ENCODE measurements at regions not wholly inside any gene's neighbourhood (a gene's known extent, or its start where the extent isn't known, plus 50 kb on each side); places are given as distances from the start of the nearest gene placed in this dataset.

DNA sequence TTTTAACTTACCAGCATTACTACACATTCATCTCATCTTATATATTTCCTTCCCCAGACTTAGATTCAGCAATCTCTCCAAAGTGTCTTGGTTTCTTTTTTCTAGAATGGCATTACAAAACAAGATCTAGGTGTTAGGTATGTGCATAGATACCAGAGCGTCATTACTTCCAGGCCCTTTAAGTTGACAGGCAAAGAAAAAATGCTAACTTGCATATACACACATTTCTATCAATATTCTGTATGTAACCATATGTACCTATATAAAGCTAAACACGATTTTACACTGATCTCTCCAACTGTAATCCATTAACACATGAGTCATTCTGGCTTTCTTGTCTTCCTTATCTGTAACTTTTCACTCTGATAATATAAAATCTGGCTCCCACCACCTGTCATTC is 503.8 kb upstream of the NRXN1 start:
- DNase-seq (ENCODE audit: low read depth in 2 of 2) = no peak

DNA sequence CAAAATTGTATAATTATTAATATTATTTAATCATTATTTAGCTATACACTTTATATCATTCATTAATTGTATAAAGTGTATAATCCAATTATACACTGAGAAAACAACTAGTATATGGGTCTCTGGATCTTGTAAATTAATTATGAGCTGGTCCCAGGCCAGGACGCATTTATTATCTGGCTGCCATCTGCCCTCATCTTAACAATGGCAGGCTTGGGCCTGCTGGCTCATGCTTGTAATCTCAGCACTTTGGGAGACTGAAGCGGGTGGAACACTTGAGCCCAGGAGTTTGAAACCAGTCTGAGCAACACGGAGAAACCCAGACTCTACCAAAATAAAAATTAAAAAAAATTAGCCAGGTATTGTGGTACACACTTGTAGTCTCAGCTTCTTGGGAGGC is 502.2 kb upstream of the NRXN1 start:
- no peak for DNase-seq (ENCODE audit: low read depth in 2 of 2)

DNA sequence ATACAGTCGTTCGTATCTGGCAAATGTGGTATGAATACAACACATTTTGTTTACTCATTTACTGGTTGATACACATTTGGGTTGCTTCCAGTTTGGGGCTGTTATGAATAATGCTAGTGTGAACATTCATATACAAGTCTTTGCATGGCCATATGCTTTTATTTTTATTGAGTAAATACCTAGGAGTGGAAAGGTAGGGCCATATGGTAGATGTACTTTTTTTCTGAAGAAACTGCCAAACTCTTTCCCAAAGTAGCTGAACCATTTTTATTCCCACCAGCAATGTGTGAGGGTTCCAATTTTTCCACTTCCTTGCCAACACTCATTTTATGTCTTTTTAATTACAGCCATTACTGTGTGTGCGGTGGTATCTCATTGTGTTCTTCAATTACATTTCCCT is 496.2 kb upstream of the NRXN1 start:
- DNase-seq (ENCODE audit: low read depth in 2 of 2) = no peak

DNA sequence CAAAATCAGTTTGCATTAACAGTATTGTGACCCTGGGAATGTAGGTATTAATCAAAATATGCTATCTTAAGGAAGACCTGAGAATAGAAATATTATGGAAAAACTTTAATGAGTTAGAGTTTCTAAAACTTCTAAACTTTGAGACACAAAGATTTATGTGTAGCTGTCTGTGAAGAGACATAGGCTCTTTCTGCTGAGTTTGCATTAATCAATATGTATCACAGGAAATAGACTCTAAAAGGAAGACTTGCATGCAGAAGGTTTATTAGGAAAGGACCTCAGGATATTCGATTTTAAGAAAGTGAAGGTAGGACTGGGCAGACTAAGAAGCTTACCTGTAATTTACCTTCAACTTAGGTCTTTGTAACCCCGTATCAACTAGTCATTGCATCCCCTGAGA is 494.8 kb upstream of the NRXN1 start:
- no peak for DNase-seq (ENCODE audit: low read depth in 2 of 2)

DNA sequence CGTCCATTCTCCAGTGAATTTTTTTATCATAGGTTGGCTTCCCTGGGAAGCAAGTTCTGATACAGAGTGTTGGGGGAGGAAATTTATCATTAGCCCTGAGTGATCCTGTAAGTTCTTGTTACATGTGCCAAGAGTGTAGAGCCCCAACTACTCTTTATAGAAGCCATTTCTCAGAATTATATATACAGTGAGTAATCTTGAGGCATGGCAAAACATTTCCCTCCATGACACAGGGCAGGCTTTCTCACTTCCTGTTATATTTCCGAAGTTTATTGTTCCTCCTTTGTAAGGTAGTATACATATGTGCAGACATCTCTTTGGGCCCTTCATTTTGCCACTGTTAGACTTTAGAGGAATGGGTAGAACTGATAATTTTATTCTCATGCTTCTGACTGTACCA is 484.7 kb upstream of the NRXN1 start:
- DNase-seq (ENCODE audit: low read depth in 2 of 2) = peak in 1 of 2 donors; percentile 46

DNA sequence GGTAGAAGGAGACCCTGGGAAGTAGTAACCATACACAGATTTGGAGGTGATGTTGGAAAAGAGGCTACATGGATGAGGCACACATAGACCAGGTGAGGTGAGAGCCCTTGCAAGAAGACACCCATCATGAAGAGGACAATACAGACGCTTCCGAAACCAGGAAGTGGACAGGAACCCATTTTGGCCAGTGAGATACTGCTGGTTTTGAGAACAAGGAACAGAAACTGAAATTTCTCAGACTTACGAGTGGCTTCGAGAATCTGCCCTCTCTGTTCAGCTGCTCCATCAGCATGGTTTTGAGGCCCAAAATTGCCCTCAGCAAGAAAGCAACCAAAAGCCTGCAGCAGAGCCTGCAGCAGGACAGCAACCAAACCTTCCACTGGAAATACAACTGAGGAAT is 479.1 kb upstream of the NRXN1 start:
- DNase-seq (ENCODE audit: low read depth in 2 of 2) = no peak

DNA sequence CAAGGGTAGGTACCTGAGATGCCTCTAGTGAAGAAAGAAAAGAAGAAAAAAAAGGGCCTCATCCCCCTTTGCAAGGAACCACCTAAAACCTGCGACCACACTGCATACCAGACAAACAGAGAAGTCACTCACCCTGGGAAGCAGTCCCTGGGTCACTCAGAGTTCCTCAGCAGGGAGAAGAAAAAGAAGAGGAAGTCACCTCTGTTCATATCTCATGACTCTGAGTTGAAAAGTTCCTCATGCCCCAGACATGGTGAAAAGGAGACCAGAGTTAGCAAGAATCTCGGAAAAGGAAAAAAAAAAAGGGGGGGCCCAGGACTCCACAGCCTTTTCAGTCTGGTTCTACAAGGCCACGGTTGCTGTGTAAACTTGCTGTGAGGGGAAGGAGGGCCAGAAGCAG is 478.4 kb upstream of the NRXN1 start:
- DNase-seq (ENCODE audit: low read depth in 2 of 2) = no peak

DNA sequence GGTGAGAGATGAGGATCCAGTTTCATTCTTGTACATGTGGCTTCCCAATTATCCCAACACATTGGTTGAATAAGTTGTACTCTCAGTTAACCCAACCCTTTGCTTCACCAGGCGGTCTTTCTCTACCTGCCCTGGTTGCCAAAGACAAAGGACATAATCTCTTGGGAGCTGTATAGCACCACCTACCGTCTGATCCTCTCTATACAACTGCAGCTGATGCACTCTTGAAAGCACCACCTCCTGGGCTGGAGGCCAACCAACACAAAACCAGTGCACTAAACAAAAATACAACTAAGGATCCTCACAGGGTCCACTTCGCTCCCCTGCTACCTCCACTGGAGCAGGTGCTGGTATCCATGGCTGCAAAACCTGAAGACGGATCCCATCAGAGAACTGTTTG is 473.6 kb upstream of the NRXN1 start:
- DNase-seq (ENCODE audit: low read depth in 2 of 2) = no peak

DNA sequence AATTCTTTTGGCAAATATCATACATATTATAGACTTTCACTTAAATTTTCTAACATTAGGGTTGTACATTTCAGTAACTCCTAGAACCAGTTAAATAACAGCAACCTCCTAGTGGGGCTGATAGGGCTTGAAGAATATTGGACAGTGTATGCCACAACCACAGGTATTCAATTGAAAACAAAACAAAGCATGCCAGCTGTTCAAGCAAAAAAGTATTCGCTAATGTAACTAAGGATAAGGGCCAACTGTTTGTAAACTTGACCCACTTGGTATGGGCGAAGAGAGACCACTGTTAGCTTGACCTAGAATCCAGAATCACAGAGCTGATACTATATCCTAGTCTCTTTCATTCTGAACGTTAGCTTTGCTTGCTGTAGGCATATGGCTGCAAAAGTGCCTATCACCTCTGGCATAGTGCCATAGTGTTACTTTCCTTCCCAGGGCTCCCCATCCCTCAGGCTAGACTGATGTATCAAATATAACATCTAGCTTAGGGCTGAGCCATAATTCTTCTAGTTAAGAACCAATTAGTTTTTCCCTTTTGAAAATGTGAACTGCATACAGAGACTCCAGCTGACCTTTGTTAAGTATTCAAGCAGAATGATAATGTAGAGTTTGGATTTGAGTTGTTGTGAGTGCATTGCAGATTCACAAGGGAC is 458.8 kb upstream of the NRXN1 start:
- DNase-seq (ENCODE audit: low read depth in 2 of 2) = no peak

DNA sequence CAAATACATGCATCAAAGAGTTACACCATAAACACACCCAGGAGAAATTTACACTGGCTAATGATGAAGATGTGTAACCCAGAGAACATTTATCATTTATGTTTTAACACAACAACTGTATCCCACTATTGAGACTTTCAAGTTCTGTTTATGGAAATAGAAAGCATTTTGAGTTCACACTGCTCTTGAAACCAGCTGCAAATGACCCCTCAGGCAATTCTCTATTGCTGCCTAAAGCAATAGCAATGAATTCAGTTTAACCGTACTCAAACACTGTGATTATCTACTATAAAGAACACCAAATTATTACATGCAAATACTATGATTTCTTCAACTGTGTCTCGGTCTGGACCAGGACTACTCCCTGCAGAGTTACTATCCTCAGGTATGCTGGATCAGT is 452.7 kb upstream of the NRXN1 start:
- no peak for DNase-seq (ENCODE audit: low read depth in 2 of 2)

DNA sequence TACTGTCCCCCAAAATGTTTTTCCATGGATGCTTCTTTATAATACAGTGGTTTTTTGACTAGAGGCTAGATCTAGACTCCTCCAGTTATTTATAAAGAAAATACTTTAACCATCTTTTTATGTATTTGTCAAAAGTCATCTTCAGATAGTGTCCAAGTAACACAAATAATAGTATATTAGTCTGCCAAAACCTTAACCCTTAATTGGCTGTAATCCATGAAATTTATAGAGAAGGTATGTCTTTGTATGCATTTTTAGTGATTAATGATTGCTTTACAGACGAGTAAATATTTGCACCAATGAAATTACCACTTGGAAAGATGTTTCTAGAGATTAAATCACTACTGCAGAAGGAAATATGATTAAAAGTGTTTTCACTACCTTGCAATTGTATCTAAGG is 451.8 kb upstream of the NRXN1 start:
- no peak for DNase-seq (ENCODE audit: low read depth in 2 of 2)

DNA sequence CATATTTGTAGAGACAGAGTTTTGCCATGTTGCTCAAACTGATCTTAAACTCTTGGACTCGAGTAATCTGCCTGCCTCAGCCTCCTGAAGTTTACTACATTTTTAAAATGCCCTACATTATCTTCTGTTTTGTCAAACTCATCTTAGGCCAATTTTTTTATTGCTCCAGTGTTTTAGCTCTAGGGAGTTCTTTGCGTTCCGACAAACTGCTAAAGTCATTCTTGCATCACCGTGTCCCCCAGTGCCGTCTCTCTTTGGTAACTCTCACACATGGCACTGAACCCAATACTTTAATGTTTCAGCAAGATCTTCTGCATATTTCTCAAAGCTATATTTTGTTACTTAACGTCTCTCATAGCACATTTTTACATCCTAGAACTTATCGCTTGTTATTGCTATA is 440.9 kb upstream of the NRXN1 start:
- no peak for DNase-seq (ENCODE audit: low read depth in 2 of 2)

DNA sequence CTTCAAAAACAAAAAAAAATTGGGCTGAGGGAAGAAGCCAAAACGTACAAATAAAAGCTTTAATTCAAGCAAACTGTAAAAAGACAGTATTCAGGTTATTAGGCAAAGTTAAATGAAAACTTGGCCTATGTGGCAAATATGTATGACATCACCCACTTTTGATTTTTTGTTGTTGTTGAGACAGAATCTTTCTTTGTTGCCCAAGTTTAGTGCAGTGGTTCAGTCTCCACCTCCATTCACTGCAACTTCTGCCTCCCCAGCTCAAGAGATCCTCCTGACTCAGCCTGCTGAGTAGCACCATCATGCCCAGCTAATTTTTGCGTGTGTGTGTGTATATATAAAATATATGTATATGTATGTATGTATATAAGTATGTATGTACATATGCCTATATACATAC is 440.4 kb upstream of the NRXN1 start:
- DNase-seq (ENCODE audit: low read depth in 2 of 2) = no peak

DNA sequence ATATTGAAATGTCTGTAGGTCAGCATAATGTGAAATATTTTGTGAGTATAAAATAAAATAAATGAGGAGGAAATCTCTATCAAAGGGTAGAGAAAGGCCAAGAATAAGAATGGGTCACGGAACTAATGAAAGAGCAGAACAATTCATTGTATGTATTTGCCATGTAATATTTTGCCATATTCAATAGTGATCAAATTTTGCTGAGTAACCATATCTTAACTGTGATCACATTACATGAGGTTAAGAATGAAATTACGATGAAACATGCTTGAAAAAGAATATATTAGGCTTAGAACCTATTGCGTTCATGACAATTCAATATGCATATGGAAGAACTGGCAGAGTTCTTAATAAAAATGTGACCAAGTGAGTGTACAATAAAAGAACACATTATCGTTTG is 437.2 kb upstream of the NRXN1 start:
- no peak for DNase-seq (ENCODE audit: low read depth in 2 of 2)

DNA sequence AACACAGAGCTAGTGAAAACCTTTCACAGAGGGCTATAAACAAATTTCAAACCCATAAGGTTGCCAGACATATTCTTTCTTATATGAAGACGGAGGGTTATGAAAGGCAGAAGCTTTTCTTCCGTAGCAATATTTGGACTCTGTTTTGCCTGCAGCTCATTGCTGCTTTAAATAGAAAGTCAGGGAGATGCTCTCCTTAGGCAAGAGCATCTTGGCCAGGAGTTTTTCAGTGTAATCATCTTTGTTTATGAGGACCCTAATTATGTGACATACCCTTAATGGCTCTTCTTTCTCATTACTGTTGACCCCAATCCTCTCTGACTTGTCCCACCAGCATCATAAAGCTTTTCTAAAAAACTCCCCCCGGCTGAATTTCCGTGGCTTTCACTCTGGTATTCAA is 433.4 kb upstream of the NRXN1 start:
- no peak for DNase-seq (ENCODE audit: low read depth in 2 of 2)

DNA sequence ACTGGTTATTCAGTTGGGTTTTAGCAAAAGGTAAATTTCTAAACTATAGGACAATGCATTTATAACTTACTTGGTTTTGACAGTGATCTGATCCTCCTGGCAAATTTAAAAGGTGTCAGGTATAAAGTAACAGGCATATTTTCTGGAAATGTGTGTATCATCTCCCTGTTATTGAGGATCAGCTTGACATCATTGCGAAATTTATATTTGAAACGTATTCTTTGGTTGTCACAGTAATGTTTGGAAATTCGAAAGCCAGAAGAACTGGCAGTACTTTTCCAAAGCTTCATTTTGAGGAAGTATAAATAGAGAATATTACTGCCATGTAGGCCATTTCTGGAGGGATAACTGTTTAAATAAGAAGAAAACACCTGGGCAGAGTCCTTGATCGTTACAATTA is 422.2 kb upstream of the NRXN1 start:
- no peak for DNase-seq (ENCODE audit: low read depth in 2 of 2)

DNA sequence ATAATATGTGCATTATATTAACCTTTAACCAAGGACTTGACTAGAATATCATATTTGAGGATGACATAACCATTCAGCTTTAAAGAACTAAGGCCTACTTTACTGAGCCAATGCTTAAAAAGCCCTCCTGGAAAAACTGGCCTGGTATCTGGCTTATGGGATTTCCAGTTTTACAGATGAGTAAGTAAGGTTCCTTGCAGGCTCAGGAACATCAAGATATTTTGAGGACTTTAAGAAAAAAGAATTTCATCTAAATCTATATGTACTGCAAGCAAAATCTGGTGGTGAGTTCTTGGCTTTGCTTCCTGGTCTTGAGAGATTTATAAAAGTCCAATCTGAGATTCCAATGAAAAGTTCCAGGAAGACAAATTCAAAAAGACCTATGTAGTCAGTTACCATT is 417.0 kb upstream of the NRXN1 start:
- no peak for DNase-seq (ENCODE audit: low read depth in 2 of 2)

DNA sequence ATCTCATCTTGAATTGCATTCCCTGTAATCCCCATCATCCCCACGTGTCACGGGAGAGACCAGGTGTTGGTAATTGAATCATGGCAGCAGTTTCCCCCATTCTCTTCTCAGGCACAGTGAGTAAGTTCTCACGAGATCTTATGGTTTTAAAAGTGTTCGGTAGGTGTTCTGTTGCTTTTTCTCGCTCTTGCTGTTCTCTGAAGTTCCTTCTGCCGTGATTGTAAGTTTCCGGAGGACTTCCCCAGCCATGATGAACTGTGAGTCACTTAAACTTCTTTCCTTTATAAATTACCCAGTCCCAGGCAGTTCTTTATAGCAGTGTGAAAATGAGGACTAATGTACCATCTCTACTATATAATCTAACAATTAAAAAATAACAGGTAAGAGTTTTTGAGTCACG is 409.9 kb upstream of the NRXN1 start:
- DNase-seq (ENCODE audit: low read depth in 2 of 2) = peak in 1 of 2 donors; percentile 1

DNA sequence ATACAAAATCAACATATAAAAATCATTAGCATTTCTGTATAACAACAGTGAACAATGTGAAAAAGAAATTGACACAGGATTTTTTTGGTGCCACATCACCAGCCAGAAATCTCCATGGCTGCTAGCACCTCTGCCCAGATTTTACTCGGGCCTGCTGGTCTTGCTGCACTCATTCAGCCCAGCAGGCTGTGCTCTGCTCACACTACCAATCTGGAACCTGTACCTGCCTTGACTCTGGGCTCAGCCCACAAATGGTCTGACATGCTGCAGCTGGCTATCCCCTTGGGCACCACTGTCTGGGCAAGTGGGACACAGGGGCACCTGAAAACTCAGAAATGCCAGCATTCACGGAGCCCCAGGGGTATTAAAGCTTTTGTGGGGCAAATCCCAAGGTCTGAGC is 392.5 kb upstream of the NRXN1 start:
- DNase-seq (ENCODE audit: low read depth in 2 of 2) = no peak

DNA sequence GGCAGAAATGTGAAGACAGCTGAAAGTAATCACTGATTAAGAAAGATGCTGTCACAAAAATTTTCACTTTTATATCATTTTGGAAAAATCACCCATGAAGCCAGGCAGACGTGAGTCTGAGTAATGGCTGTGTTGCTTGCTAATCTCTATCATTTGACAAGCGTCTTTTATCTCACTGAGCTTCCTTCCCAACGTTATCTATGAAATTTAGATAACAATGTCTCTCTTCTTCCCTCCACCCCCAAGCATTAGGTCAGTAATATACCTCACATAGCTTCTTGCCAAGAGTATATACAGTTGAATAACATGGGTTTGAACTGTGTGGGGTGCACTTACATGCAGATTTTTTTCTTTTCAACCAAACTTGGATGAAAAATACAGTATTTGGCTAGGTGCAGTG is 388.6 kb upstream of the NRXN1 start:
- no peak for DNase-seq (ENCODE audit: low read depth in 2 of 2)

DNA sequence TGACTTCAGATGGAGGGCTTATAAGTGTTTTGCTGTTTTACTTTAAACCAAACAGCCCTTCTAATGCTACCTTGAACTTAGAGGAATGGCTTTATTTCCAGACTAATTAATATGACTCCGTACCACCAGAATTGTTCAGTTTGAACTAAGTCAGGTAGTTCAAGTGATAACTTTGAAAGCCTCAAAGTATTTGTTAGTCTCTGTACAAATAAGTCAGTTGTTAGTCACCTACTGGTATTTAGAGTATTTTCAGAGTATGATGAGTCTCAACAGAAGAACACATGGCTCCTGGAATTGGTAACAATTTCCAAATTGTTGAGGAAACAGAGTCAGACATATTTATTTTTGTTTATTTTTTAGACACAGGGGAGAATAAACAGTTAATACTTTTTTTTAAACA is 381.8 kb upstream of the NRXN1 start:
- no peak for DNase-seq (ENCODE audit: low read depth in 2 of 2)

DNA sequence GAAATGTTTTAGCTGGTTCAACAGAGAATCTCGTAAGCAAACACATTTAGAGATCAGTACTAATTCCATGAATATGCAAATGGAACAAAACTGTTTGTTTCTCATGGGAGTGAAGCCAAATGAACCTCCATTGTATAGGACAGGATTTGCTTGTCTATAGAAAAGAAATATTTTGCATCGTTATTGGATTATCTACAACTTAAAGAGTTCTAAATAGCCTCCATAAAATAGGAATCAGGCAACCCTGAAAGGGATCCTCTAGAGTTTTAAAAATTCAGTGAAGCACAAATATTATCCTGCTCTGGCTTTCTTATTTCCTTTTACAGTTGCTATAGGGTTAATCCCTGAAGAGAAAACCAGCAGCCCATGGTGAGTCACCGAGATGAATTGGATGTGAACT is 378.4 kb upstream of the NRXN1 start:
- DNase-seq (ENCODE audit: low read depth in 2 of 2) = no peak

DNA sequence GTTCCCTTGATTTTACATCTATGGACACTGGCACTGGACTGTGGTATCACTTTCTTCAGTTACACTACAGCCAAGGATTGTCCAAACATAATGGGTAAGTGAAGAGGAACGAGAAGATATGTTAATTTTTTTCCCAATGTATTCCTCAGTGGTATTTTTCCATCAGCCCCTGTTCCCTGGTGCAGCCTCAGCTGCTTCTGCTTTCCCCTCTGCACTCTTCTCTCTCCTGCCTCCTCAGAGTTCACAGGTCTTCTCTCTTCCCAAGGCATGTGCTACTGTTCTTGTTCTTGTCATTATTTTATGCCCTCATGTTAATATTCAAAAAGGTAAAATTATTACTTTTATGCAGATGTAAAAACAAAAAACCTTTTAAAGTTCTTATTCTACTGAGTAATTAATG is 378.0 kb upstream of the NRXN1 start:
- DNase-seq (ENCODE audit: low read depth in 2 of 2) = no peak

DNA sequence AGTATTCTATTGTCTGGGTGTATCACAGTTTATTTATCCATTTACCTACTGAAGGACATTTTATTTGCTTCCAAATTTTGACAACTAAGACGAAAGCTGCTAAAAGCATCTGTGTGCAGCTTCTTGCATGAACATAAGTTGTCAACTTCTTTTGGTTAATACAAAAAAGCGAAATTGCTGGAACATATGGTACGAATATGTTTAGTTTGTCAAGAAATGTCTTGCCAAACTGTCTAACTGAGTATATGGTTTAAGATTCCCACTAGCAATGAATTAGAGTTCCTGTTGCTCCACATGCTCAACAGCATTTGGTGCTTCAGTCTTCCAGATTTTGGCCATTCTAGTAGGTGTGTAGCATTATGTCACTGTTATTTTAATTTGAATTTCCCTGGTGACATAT is 372.3 kb upstream of the NRXN1 start:
- DNase-seq (ENCODE audit: low read depth in 2 of 2) = no peak
